ENCODE measurements at regions not wholly inside any gene's neighbourhood (a gene's known extent, or its start where the extent isn't known, plus 50 kb on each side); places are given as distances from the start of the nearest gene placed in this dataset.

GRCh38 chr5:2326601-2327000, 424.9 kb downstream of the IRX2 start:
- no peak for DNase-seq

- no peak for DNase-seq
Observed at GRCh38 chr5:2324788-2325187, 426.7 kb downstream of the IRX2 start.

- no peak for DNase-seq
Observed at GRCh38 chr5:2320611-2321010, 430.9 kb downstream of the IRX2 start.

GRCh38 chr5:2317540-2317939, 433.9 kb downstream of the IRX2 start:
- no peak for DNase-seq

GRCh38 chr5:2311851-2312250, 429.1 kb upstream of the IRX4 start:
- no peak for DNase-seq

- no peak for DNase-seq
Observed at GRCh38 chr5:2310946-2311345, 428.2 kb upstream of the IRX4 start.

- no peak for DNase-seq
Observed at GRCh38 chr5:2307631-2308030, 424.9 kb upstream of the IRX4 start.

- no peak for DNase-seq
Observed at GRCh38 chr5:2306711-2307110, 424.0 kb upstream of the IRX4 start.

- no peak for DNase-seq
Observed at GRCh38 chr5:2303431-2304100, 420.8 kb upstream of the IRX4 start.

GRCh38 chr5:2302169-2302568, 419.4 kb upstream of the IRX4 start:
- DNase-seq = no peak

- no peak for DNase-seq
Observed at GRCh38 chr5:2300861-2301574, 418.3 kb upstream of the IRX4 start.

GRCh38 chr5:2300421-2300820, 417.7 kb upstream of the IRX4 start:
- no peak for DNase-seq

GRCh38 chr5:2299388-2300220, 416.9 kb upstream of the IRX4 start:
- no peak for DNase-seq

GRCh38 chr5:2298781-2299180, 416.1 kb upstream of the IRX4 start:
- DNase-seq = no peak

GRCh38 chr5:2297991-2298390, 415.3 kb upstream of the IRX4 start:
- DNase-seq = no peak

GRCh38 chr5:2295476-2295875, 412.8 kb upstream of the IRX4 start:
- no peak for DNase-seq

- no peak for DNase-seq
Observed at GRCh38 chr5:2293906-2294305, 411.2 kb upstream of the IRX4 start.

- DNase-seq = no peak
Observed at GRCh38 chr5:2291146-2291840, 408.6 kb upstream of the IRX4 start.

GRCh38 chr5:2289380-2289779, 406.7 kb upstream of the IRX4 start:
- no peak for DNase-seq

- no peak for DNase-seq
Observed at GRCh38 chr5:2288968-2289367, 406.2 kb upstream of the IRX4 start.

GRCh38 chr5:2288466-2288865, 405.7 kb upstream of the IRX4 start:
- no peak for DNase-seq

GRCh38 chr5:2286250-2286649, 403.5 kb upstream of the IRX4 start:
- DNase-seq = no peak

- DNase-seq = no peak
Observed at GRCh38 chr5:2284678-2285077, 402.0 kb upstream of the IRX4 start.

Data from NCI-H1694 (cell line).